ENCODE measurements at regions not wholly inside any gene's neighbourhood (a gene's known extent, or its start where the extent isn't known, plus 50 kb on each side); places are given as distances from the start of the nearest gene placed in this dataset.
"Not testable (repeated sequence)": the region's sequence is repeated elsewhere in the genome, so short reads cannot be mapped to it uniquely, and the experiment has no call there.

DNA sequence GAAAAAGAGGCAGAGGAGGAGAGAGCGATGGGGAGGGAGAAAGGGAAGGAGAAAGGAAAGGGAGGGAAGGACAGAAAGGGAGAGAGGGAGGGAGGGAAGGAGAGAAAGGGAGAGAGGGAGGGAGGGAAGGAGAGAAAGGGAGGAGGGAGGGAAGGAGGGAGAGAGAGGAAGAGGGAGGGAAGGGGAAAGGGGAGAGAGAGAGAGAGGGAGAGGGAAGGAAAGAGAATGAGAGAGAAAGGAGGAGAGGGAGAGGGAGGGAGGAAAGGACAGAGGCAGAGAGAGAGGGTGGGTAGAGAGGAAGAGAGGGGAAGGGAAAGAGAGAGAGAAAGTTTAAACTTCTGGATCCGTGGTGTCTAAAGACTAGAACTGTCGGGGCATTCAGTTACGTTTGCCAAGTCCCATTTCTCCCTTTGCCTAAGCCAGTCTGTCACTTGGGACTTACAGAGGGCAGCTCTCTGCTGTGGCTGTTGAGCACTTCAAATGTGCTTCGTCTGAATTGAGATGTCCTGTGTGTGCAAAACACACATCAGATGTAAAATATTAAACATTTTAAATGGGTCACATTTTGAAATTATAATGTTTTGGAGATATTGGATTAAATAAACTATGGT lies 62.6 kb downstream of the PLXNA1 start:
- no peak for DNase-seq (ENCODE audit: low read depth)

DNA sequence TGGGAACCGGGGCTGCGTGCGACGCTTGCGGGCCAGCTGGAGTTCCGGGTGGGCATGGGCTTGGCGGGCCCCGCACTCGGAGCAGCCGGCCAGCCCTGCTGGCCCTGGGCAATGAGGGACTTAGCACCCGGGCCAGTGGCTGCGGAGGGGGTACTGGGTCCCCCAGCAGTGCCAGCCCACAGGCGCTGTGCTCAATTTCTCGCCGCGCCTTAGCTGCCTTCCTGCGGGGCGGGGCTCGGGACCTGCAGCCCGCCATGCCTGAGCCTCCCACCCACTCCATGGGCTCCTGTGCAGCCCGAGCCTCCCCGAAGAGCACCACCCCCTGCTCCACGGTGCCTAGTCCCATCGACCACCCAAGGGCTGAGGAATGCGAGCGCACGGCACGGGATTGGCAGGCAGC lies 63.8 kb downstream of the PLXNA1 start:
- not testable (repeated sequence) for DNase-seq (ENCODE audit: low read depth)

DNA sequence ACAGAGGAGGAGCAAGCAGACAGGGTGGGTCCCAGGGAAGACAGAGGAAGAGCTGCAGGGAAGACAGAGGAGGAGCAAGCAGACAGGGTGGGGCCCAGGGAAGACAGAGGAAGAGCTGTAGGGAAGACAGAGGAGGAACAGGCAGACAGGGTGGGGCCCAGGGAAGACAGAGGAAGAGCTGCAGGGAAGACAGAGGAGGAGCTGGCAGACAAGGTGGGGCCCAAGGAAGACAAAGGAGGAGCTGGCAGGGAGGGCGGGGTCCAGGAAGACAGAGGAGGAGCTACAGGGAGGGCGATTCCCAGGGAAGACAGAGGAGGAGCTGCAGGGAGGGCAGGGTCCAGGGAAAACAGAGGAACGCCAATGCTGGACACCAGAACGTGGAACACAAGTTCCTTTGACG lies 66.5 kb downstream of the PLXNA1 start:
- DNase-seq (ENCODE audit: low read depth) = no peak

DNA sequence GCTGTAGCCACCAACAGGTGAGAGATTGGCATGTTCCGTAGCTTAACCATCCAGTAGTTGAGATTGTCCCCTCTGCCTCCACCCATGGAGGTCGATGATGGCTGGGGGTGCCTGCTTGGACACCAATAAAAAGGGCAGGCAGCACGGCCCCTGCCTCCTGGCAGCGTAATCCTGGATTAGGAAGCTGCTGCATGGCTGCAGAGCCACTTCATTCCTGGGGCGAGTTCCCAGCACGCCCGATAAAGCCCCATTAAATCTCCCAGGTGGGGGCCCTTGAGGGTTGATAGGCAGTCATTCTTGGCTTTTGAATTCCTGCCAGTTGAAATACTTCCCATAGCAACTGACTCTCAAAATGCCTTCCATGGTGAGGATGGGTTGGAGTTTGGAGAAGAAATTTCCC lies 67.8 kb downstream of the PLXNA1 start:
- no peak for DNase-seq (ENCODE audit: low read depth)

DNA sequence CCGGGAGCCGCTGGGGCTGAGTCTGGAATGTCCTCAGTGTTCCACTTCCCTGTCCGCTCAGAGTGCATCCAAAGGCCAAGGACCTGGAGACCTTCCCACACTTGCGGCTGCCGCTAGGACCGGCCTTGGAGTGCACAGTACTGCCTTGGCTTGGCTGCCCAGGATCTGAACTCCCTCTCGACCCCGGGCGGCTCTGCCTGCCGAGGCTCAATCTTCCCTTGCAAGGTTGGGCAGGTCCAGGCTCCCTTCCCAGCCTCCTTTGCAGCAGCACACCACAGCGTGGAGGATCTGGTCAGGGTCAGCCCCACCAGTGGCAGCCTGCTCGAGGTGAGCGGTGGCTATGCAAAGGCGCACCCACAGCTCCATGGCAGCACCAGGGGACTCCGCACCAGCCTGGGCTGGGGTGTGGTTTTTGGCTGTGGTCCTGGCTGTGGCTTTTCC lies 69.2 kb downstream of the PLXNA1 start:
- no peak for DNase-seq (ENCODE audit: low read depth)

- no peak for DNase-seq (ENCODE audit: low read depth)
Measured at GRCh38 chr3:127053026-127053425, 70.1 kb downstream of the PLXNA1 start.

DNA sequence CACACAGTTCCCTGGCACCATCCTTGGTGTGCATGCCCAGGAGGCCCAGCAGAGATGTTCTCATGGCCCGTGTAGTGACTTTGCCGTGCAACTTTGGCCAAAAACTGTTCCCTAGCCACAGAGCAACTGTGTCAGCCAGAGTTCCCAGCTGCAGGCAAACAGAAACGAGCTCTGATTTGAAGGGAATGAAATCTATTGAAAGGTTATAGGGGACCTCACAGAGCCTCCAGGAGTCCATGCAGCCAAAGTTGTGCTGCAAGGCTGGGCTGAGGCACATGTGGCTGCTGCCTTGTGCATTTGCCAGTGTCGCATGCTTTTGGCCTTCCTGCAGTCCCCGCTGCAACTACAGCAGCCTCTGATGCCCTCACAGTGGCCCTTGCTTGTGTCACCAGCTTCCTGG lies 70.5 kb downstream of the PLXNA1 start:
- no peak for DNase-seq (ENCODE audit: low read depth)

- DNase-seq (ENCODE audit: low read depth) = no peak
Measured at GRCh38 chr3:127053979-127054378, 71.1 kb downstream of the PLXNA1 start.

DNA sequence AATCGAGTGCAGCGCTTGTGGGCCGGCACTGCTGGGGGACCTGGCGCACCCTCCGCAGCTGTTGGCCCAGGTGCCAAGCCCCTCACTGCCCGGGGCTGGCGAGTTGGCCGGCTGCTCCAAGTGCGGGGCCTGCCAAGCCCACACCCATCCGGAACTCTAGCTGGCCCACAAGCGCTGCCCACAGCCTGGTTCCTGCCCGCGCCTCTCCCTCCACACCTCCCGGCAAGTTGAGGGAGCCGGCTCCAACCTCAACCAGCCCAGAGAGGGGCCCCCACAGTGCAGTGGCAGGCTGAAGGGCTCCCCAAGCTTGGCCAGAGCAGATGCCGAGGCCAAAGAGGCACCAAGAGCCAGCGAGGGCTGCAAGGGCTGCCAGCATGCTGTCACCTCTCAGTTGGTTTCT lies 73.4 kb downstream of the PLXNA1 start:
- no peak for DNase-seq (ENCODE audit: low read depth)

- DNase-seq (ENCODE audit: low read depth) = no peak
Measured at GRCh38 chr3:127056976-127057375, 74.1 kb downstream of the PLXNA1 start.

DNA sequence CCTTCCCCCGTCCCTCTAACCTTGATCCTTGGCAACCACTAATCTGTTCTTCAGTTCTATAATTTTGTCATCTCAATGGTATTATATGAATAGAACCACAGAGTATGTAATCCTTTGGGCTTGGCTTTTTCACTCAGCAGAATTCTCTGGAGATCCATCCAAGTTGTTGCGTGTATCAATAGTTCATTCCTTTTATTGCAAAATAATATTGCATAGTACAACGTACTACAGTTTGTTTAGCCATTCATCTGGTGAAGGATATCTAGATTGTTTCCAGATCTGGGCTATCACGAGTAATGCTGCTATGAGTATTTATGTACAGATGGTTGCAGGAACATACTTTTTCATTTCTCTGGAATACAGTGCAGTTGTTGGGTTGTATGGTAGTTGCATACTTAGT lies 76.2 kb downstream of the PLXNA1 start:
- no peak for DNase-seq (ENCODE audit: low read depth)

DNA sequence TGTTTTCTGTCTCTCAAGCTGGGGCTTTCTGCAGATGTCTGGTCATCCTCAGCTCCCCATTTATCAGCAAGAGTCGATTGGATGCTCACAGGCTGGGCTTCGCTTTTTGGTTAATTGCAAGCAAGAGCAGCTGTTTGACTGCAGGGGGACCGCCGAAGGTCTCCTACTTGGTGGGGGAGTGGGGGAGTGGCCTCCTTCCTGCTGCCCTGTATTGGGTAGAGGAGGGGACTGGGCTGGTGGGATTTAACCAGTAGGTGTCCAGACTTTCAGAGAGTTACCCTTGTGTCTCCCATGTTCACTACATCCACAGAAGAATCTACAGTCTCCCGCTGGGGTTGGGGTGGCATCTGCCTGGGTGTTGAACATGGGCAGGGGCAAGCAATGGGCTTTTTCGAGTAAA lies 78.7 kb downstream of the PLXNA1 start:
- DNase-seq (ENCODE audit: low read depth) = no peak

DNA sequence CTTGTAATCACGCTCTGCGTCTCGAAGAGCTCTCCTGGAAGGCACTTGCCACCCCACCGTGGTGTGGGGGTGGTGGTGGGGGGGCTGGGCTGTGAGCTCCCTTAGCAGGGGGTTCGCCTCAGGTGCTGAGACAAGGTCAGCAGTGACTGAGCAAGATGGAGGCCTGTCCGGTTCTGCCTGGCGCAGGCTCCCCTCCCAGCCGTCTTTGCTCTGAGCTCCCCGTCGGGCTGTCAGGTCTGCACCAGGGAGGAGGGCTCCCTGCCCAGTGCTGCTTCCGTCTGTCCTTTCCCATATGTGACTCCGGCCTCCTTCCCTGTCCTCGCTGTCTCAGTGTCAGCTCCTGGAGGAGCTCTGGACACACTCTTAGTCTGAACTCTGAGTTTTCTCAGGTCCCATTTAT lies 80.0 kb downstream of the PLXNA1 start:
- DNase-seq (ENCODE audit: low read depth) = no peak

- DNase-seq (ENCODE audit: low read depth) = no peak
Measured at GRCh38 chr3:127063916-127064315, 81.0 kb downstream of the PLXNA1 start.

- peak; percentile 20 for DNase-seq (ENCODE audit: low read depth)
Measured at GRCh38 chr3:127064391-127065137, 81.6 kb downstream of the PLXNA1 start.

- no peak for DNase-seq (ENCODE audit: low read depth)
Measured at GRCh38 chr3:127065138-127065427, 82.2 kb downstream of the PLXNA1 start.

DNA sequence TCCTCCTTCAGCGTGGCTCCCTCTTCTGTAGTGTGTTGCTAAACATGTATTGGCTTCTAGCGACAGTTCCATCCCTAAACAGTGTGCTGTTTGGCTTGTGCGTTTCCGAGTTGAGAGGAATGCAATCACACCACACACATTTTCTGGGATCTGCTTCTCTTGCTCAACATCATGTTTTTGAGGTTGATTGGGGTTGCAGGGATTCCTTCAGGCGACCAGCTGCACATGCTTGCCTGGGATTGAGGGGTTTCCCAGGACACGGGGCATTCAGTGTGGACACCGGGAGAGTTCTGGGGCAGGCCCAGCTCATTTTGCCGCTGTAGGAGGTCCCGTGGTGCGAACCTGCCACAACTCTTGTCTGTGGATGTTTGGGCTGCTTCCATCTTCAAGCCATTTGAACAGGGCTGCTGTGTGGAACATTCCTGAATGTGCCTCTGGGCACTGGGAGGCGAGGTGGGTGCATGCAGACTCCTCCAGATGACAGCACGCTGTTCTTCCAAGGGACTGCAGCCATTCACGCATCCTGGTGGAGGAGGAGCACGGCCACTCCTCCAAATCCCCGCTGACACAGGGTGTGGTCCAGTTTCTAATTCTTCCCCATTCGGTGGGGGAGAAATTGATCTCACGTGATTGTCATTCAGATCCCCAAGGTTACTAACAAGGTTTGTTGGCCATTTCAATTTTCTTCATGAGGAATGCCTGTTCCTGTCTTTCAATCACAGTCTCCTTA lies 82.8 kb downstream of the PLXNA1 start:
- DNase-seq (ENCODE audit: low read depth) = no peak

GRCh38 chr3:127066635-127067034 lies 83.7 kb downstream of the PLXNA1 start:
- DNase-seq (ENCODE audit: low read depth) = no peak

DNA sequence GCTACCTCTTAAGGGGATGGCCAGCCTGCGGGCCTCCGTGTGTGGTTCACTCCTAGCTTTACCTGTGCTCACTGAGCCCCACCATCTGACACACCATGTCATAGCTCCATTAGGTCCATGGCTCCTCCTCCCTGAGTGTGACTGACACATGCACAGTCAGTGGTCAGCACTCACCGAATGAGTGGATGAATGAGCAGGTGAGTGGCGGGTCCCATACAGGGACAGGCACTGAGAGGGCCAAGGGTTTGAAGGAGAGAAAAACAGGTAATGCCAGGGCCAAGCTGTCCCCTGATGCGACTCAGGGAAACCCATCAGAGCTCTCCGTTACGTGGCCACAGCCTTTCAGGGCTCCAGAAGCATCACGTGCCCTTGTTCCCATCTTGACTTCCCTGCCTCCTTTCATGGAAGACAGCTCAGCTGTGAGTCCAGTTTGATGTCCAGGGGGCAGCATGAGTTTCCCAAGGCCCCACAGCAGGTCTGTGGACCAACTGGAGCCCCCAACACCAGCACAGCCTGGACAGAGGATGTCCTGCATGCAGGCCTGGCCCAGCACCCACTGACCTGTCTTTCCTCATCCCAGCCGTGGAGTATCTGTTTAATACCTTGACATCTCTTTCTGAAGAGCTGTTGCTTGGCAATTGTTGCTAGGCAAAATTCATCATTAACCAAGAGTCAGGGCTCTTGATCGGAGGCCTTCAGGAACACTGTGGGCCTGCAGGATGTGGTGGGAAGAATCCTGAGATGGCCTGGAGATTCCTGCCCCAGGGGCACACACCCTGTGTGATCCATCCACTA lies 84.4 kb downstream of the PLXNA1 start:
- DNase-seq (ENCODE audit: low read depth) = no peak

DNA sequence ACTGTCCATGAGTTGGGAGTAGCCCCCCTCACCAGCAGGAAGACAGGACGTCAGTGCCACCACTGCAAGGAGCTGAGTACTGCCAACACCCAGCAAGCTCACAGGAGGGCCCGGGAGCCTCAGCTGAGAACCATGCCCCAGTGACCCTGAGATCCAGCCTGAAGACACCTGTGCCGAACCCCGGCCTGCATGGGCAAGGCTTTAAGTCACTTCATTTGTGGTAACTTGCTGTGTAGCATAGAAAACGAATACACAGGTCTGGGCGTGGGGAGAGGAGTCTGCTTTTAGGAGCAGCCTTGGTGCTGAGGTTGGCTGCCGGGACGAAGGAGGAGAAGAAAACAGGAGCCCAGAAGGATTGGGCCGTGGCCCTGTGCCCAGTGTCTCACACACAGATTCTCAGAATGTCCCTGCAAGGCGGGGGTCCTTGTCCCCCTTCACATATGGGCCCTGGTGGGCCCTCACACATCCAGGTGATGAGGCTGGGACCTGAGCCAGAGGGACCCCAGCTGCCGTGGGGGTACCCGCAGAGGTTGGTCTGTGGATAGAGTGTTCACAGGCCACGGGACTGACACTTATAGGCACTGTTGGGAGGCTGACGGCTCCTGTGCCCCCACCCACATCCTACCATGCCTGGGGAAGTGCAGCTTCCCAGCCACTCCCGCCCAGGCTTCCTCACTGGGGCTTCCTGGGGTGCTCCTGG lies 85.3 kb downstream of the PLXNA1 start:
- no peak for DNase-seq (ENCODE audit: low read depth)

DNA sequence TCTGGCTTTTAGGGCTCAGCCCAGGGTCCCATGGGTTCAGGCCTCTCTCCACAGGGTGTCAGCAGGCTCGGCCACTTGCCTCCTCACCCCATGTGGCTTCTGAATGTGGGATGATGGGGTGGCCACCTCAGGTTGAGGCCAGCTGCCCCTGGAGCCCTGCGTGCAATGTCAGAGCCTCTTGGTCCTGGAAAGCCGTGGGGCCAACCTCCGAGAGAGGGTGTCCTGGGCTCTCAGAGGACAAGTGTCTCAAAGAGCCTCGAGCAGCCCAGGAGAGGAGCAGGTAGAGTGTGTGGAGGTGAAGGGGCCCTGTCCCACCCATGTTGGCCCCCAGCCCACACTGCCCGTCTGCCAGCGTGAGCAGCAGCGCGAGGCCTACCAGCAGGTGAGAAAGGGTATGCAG lies 86.0 kb downstream of the PLXNA1 start:
- no peak for DNase-seq (ENCODE audit: low read depth)
